ENCODE measurements at regions not wholly inside any gene's neighbourhood (a gene's known extent, or its start where the extent isn't known, plus 50 kb on each side); places are given as distances from the start of the nearest gene placed in this dataset.

DNA sequence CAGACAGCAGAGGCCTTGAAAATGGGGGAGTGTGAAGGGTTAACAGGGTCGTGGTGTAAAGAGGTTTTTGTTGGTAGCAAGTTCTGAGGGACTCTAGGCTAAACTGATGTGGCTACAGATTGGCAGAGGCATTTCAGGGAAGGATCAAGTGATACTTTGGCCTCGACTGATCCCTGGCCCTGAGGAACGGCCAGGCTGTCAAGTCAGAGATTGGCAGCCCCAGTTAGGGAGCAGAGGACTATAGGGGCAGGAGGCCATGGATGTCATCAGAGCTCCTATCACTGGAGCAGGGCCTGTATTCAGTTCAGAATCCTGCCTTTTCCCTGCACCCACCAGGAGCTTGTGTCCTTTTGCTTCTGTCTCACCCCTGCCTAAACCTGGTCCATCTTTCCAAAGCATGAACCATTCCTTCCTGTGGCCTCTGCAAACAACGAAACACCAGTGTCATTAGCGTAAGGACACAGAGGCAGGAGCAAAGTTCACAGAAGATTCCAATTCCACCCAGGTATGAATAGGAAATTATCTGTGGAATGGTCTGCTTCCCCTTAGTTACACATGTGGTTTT is 613.1 kb downstream of the MID1IP1 start:
- H4K8ac ChIP-seq (replicated peaks; ENCODE audit: insufficient read length, low read depth, low read length), result no peak overlapping the region

More for the DNA sequence above, 613.1 kb downstream of the MID1IP1 start:
- H3K27ac Mint-ChIP-seq, result no peak overlapping the region
- Histone ChIP-seq H3K9me3 (ENCODE audit: control insufficient read depth, low read depth, low read length) (no peaks in the 10 kb centered on the region), H3K27me3 (ENCODE audit: insufficient read depth, low read length) (no peaks in the 10 kb centered on the region), H3K23me2 (ENCODE audit: insufficient read length, low read depth, low read length, poor library complexity, severe bottlenecking) (no peaks in the 10 kb centered on the region), H3T11ph (ENCODE audit: low read length) (no peak overlapping the region), H3K79me1 (ENCODE audit: insufficient read depth, low read depth, low read length, poor library complexity, severe bottlenecking) (no peaks in the 10 kb centered on the region), H3K27ac (ENCODE audit: insufficient read length, low read depth, low read length) (no peak overlapping the region), H2BK12ac (ENCODE audit: insufficient read length, low read depth, low read length) (no peak overlapping the region), H4K5ac (ENCODE audit: insufficient read length, low read depth, low read length) (no peak overlapping the region), H2AFZ (ENCODE audit: low read length) (no peak overlapping the region), H3K79me2 (ENCODE audit: insufficient read depth, low read length) (no peaks in the 10 kb centered on the region), H3K4me2 (ENCODE audit: insufficient read depth, insufficient read length, low read length) (no peak overlapping the region), H3K23ac (ENCODE audit: insufficient read length, low read depth, low read length) (no peak overlapping the region), H2BK15ac (ENCODE audit: low read depth, low read length) (no peak overlapping the region), H3K4me1 (ENCODE audit: insufficient read depth, low read length) (no peaks in the 10 kb centered on the region), H3K56ac (ENCODE audit: insufficient read length, low read depth, low read length) (no peak overlapping the region), H3K18ac (ENCODE audit: insufficient read length, low read depth, low read length) (no peak overlapping the region), H2BK120ac (ENCODE audit: low read depth, low read length, poor library complexity, severe bottlenecking) (no peak overlapping the region), H4K20me1 (ENCODE audit: control insufficient read depth, insufficient read depth, insufficient read length) (no peaks in the 10 kb centered on the region), H2BK20ac (ENCODE audit: low read depth, low read length, poor library complexity, severe bottlenecking) (no peak overlapping the region), H4K91ac (ENCODE audit: insufficient read length, low read depth, low read length) (no peak overlapping the region), H3K14ac (ENCODE audit: insufficient read depth, low read length) (no peak overlapping the region), H2AK5ac (ENCODE audit: insufficient read length, low read length) (no peak overlapping the region), H3K4ac (ENCODE audit: low read depth, low read length) (no peak overlapping the region), H2BK5ac (ENCODE audit: insufficient read length, low read length) (no peak overlapping the region), H3K9ac (ENCODE audit: extremely low read depth, insufficient read length, low read length) (no peak overlapping the region)
- no CpG with 5 or more reads among the region's 5 CpGs for WGBS (ENCODE audit: extremely low coverage, insufficient read length, low lambda C conversion rate)
- no peak overlapping the region for H3K4me3 Mint-ChIP-seq
- TF ChIP-seq CTCF (conservative IDR thresholded peaks at IDR 0.05), result no peak
- DNase-seq, result no peak
- no peaks in the 10 kb centered on the region; a peak in 3 of 7 replicates for H3K36me3 Mint-ChIP-seq (ENCODE audit: insufficient read depth in 1 of 3, low read depth in 3 of 3)
- H3K9me3 Mint-ChIP-seq, result peaks cover 61 to 62% of the 10 kb centered on the region in 2 experiments
- H3K4me1 Mint-ChIP-seq, result peaks cover 12% of the 10 kb centered on the region in 2 experiments
- H3K27me3 Mint-ChIP-seq (ENCODE audit: low read depth), result peaks cover 2% of the 10 kb centered on the region

Data from H9 (cell line).